Keratinocyte (primary cell): ENCODE measurements at regions not wholly inside any gene's neighbourhood (a gene's known extent, or its start where the extent isn't known, plus 50 kb on each side); places are given as distances from the start of the nearest gene placed in this dataset.

ENCODE experiments used
- DNase-seq: peaks from one replicate; pipeline ENCODE4 v3.0.0-alpha.2; 2011; ENCODE audit warnings: low read depth, missing footprints, low spot score
- FAIRE-seq: peaks from 2 replicates; lab custom pipeline; 2011; peaks lifted over from hg19 to GRCh38; lab: Jason Lieb, UNC
- H2AFZ ChIP-seq: 2 replicates; pipeline ENCODE4 v1.6.0; 2012; ENCODE audit warnings: low read length, control low read depth, inconsistent platforms; ENCODE audit not compliant: control insufficient read depth
- H3K27ac ChIP-seq: 2 replicates; pipeline ENCODE4 v1.5.1; 2011; ENCODE audit warnings: low read length; ENCODE audit not compliant: control insufficient read depth, insufficient read depth
- H3K27me3 ChIP-seq: 3 replicates; pipeline ENCODE4 v1.6.0; 2011; ENCODE audit warnings: low read length; ENCODE audit not compliant: control insufficient read depth, insufficient read depth; ENCODE audit errors: extremely low read depth
- H3K36me3 ChIP-seq, 2 experiments: 2 replicates in 1 of 2; 3 replicates in 1 of 2; pipeline ENCODE4 v1.5.1; 2011; ENCODE audit warnings: low read length in 2 of 2, mild to moderate bottlenecking in 1 of 2; ENCODE audit not compliant: control insufficient read depth in 2 of 2, insufficient read depth in 2 of 2; ENCODE audit errors: extremely low read depth in 1 of 2
- H3K4me1 ChIP-seq: 3 replicates; pipeline ENCODE4 v1.5.1; 2011; ENCODE audit warnings: low read length; ENCODE audit not compliant: control insufficient read depth, insufficient read depth; ENCODE audit errors: extremely low read depth
- H3K4me2 ChIP-seq: 3 replicates; pipeline ENCODE4 v1.6.0; 2011; ENCODE audit warnings: low read depth, low read length; ENCODE audit not compliant: control insufficient read depth, insufficient read depth; ENCODE audit errors: extremely low read depth
- H3K4me3 ChIP-seq, 3 experiments: fragments of 200-600 bp in 1 of 3; sonication (generic) in 1 of 3; 2 replicates in 2 of 3; 3 replicates in 1 of 3; pipeline ENCODE4 v1.5.1; 2011 to 2016; ENCODE audit warnings: low read length in 3 of 3, mild to moderate bottlenecking in 3 of 3, control low read depth in 2 of 3, inconsistent platforms in 1 of 3, low read depth in 1 of 3, mixed read lengths in 1 of 3, mixed run types in 1 of 3, moderate library complexity in 1 of 3; ENCODE audit not compliant: control insufficient read depth in 2 of 3, insufficient read depth in 2 of 3; ENCODE audit errors: extremely low read depth in 1 of 3
- H3K79me2 ChIP-seq: 2 replicates; pipeline ENCODE4 v1.6.0; 2012; ENCODE audit warnings: low read length; ENCODE audit not compliant: control insufficient read depth, insufficient read depth
- H3K9ac ChIP-seq: 3 replicates; pipeline ENCODE4 v1.6.0; 2011; ENCODE audit warnings: low read length; ENCODE audit not compliant: control insufficient read depth, insufficient read depth; ENCODE audit errors: extremely low read depth
- H3K9me1 ChIP-seq: 3 replicates; pipeline ENCODE4 v1.6.0; 2011; ENCODE audit warnings: low read length; ENCODE audit not compliant: control insufficient read depth, insufficient read depth; ENCODE audit errors: extremely low read depth
- H3K9me3 ChIP-seq: 2 replicates; pipeline ENCODE4 v1.5.1; 2012; ENCODE audit warnings: low read depth, low read length; ENCODE audit not compliant: control insufficient read depth
- H4K20me1 ChIP-seq: 3 replicates; pipeline ENCODE4 v1.6.0; 2011; ENCODE audit warnings: low read length; ENCODE audit not compliant: control insufficient read depth, insufficient read depth; ENCODE audit errors: extremely low read depth
- CTCF ChIP-seq, 3 experiments: IDR thresholded peaks in 1 of 3; conservative IDR thresholded peaks in 1 of 3; optimal IDR thresholded peaks in 1 of 3; 2 replicates in 2 of 3; 3 replicates in 1 of 3; pipeline versions ENCODE3 to v1.5.1; 2011; ENCODE audit warnings: low read length in 3 of 3, mild to moderate bottlenecking in 3 of 3, moderate library complexity in 2 of 3, control low read depth in 1 of 3, inconsistent platforms in 1 of 3; ENCODE audit not compliant: insufficient read depth in 2 of 3; ENCODE audit errors: extremely low read depth in 1 of 3
- EZH2 ChIP-seq: IDR thresholded peaks from one replicate; pipeline ENCODE4 v1.6.1; 2012; ENCODE audit warnings: inconsistent platforms, mild to moderate bottlenecking, low read length, moderate library complexity
- dilution Hi-C: fragments of 300-500 bp; cut with MboI; formaldehyde crosslinking; loops from one replicate; pipeline ENCODE4 v1.7.0; 2020; ENCODE audit warnings: low sequenced_read_pairs; ENCODE audit not compliant: extremely low pct_ligation_motif_present

- Histone ChIP-seq H3K9me1 (no peaks in the 10 kb centered on the region), H3K27ac (no peak overlapping the region), H3K27me3 (no peaks in the 10 kb centered on the region), H3K4me3 (no peak overlapping the region), H3K9me3 (no peaks in the 10 kb centered on the region), H3K9ac (no peak overlapping the region), H3K4me1 (no peaks in the 10 kb centered on the region), H3K4me2 (no peak overlapping the region), H3K79me2 (no peaks in the 10 kb centered on the region), H3K36me3 (no peaks in the 10 kb centered on the region), H4K20me1 (no peaks in the 10 kb centered on the region), H2AFZ (no peak overlapping the region)
- dilution Hi-C loops, result no loop called here
- no peak for FAIRE-seq
- no peak for DNase-seq
- no peak for TF ChIP-seq EZH2
- no peak for TF ChIP-seq CTCF (optimal IDR thresholded peaks at IDR 0.05 in 1 of 3, IDR thresholded peaks at IDR 0.05 in 1 of 3, conservative IDR thresholded peaks at IDR 0.05 in 1 of 3; ENCODE audit: extremely low read depth in 1 of 3, insufficient read depth in 2 of 3, low read length in 3 of 3)
These were observed 218.9 kb downstream of the SEC23A start for GRCh38 chr14:38884109-38884508.

- no peaks in the 10 kb centered on the region for H4K20me1 ChIP-seq
- no peaks in the 10 kb centered on the region for H3K4me1 ChIP-seq
- H3K27me3 ChIP-seq, result no peaks in the 10 kb centered on the region
- H3K9ac ChIP-seq, result no peak overlapping the region
- no peaks in the 10 kb centered on the region for H3K36me3 ChIP-seq
- H3K27ac ChIP-seq, result no peak overlapping the region
- no peak overlapping the region for H3K4me3 ChIP-seq
- dilution Hi-C loops, result no loop called here
- DNase-seq (no peak), FAIRE-seq (no peak)
- no peaks in the 10 kb centered on the region for H3K9me1 ChIP-seq
- H2AFZ ChIP-seq, result no peak overlapping the region
- no peaks in the 10 kb centered on the region for H3K79me2 ChIP-seq
- no peak overlapping the region for H3K4me2 ChIP-seq
- H3K9me3 ChIP-seq, result no peaks in the 10 kb centered on the region
- TF ChIP-seq EZH2, result no peak
- TF ChIP-seq CTCF (optimal IDR thresholded peaks at IDR 0.05 in 1 of 3, IDR thresholded peaks at IDR 0.05 in 1 of 3, conservative IDR thresholded peaks at IDR 0.05 in 1 of 3; ENCODE audit: extremely low read depth in 1 of 3, insufficient read depth in 2 of 3, low read length in 3 of 3), result no peak
These were observed 219.9 kb downstream of the SEC23A start for GRCh38 chr14:38883127-38883526.
